GM19438 (cell line): ENCODE measurements at regions not wholly inside any gene's neighbourhood (a gene's known extent, or its start where the extent isn't known, plus 50 kb on each side); places are given as distances from the start of the nearest gene placed in this dataset.

Source experiments
- ATAC-seq: cut with Tn5 transposase; IDR thresholded peaks from one replicate; pipeline ENCODE4 v1.9.1; 2021; ENCODE audit warnings: low read depth; ENCODE audit not compliant: unreplicated experiment

- no peak for ATAC-seq
These were observed 799.4 kb upstream of the AGA start for GRCh38 chr4:178241601-178242118.

- no peak for ATAC-seq
These were observed 800.4 kb upstream of the AGA start for GRCh38 chr4:178242655-178243054.

GRCh38 chr4:178244785-178245184 is 802.5 kb upstream of the AGA start:
- no peak for ATAC-seq

- ATAC-seq = no peak
These were observed 812.9 kb upstream of the AGA start for GRCh38 chr4:178255172-178255571.

GRCh38 chr4:178258603-178259002 is 816.4 kb upstream of the AGA start:
- ATAC-seq = no peak

- no peak for ATAC-seq
These were observed 817.3 kb upstream of the AGA start for GRCh38 chr4:178259566-178259965.

- ATAC-seq = no peak
These were observed 821.8 kb upstream of the AGA start for GRCh38 chr4:178264001-178264400.

- ATAC-seq = no peak
These were observed 829.1 kb upstream of the AGA start for GRCh38 chr4:178271386-178271785.

- no peak for ATAC-seq
These were observed 830.9 kb upstream of the AGA start for GRCh38 chr4:178273168-178273567.

GRCh38 chr4:178275671-178276360 is 833.6 kb upstream of the AGA start:
- no peak for ATAC-seq

GRCh38 chr4:178280362-178280761 is 838.1 kb upstream of the AGA start:
- no peak for ATAC-seq

- no peak for ATAC-seq
These were observed 846.2 kb upstream of the AGA start for GRCh38 chr4:178288462-178288861.

- ATAC-seq = no peak
These were observed 851.4 kb upstream of the AGA start for GRCh38 chr4:178293601-178294000.

- no peak for ATAC-seq
These were observed 854.4 kb upstream of the AGA start for GRCh38 chr4:178296669-178297068.

GRCh38 chr4:178306565-178306964 is 864.3 kb upstream of the AGA start:
- no peak for ATAC-seq

- ATAC-seq = no peak
These were observed 867.7 kb upstream of the AGA start for GRCh38 chr4:178309890-178310289.

GRCh38 chr4:178311997-178312396 is 869.8 kb upstream of the AGA start:
- ATAC-seq = no peak

- no peak for ATAC-seq
These were observed 872.0 kb upstream of the AGA start for GRCh38 chr4:178314287-178314686.

GRCh38 chr4:178316211-178316610 is 874.0 kb upstream of the AGA start:
- ATAC-seq = no peak

- ATAC-seq = no peak
These were observed 877.8 kb upstream of the AGA start for GRCh38 chr4:178320003-178320402.

- ATAC-seq = no peak
These were observed 880.4 kb upstream of the AGA start for GRCh38 chr4:178322524-178323183.

GRCh38 chr4:178329226-178329872 is 887.1 kb upstream of the AGA start:
- no peak for ATAC-seq
